ENCODE measurements at regions not wholly inside any gene's neighbourhood (a gene's known extent, or its start where the extent isn't known, plus 50 kb on each side); places are given as distances from the start of the nearest gene placed in this dataset.

DNA sequence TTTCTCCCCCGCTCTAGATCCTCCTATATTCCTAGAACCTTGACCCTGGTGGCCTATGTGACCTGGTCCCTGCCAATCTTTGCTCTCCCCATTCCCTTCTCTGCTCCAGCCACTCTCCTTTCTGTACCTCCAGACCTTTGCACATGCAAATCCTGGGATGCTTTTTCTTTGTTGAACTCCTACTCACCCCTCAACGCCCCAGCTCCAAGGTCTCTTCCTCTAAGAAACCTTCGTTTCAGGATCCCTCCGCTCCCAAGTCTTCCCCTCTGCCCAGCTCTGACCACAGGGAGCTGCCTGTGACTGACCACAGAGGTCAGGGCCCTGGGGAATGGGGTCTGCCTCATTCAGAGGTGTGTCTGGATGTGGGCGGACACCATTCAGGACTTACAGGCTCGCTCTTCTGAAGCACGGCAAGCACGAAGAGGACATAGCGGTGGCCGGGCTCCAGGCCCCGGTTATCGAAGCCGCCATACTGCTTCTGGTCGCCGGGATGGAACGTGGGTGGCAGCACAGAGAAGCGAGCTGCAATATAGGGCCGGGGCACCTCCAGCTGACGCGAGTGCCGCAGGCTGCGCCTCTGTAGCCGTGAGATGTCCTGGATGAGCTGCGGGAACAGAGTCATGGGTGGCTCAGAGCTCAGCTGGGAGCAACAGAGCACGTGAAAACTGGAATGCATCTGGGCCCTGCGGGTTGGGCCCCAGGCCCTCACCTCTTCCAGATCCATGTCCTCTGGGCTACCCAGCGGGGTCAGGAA lies 120.9 kb downstream of the PTPRS start:
- H3K4me2 ChIP-seq, result no peak overlapping the region
- TF ChIP-seq FOSL2 (IDR thresholded peaks at IDR 0.05), result no peak
- TF ChIP-seq FOSL2 (CRISPR knock-in tag; IDR thresholded peaks at IDR 0.05), result no peak
- no peak for TF ChIP-seq CHD2 (IDR thresholded peaks at IDR 0.05; ENCODE audit: low read length, partially characterized antibody)
- TF ChIP-seq, protein P1, sequence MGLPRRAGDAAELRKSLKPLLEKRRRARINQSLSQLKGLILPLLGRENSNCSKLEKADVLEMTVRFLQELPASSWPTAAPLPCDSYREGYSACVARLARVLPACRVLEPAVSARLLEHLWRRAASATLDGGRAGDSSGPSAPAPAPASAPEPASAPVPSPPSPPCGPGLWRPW (IDR thresholded peaks at IDR 0.05), result no peak
- TF ChIP-seq, protein P2, sequence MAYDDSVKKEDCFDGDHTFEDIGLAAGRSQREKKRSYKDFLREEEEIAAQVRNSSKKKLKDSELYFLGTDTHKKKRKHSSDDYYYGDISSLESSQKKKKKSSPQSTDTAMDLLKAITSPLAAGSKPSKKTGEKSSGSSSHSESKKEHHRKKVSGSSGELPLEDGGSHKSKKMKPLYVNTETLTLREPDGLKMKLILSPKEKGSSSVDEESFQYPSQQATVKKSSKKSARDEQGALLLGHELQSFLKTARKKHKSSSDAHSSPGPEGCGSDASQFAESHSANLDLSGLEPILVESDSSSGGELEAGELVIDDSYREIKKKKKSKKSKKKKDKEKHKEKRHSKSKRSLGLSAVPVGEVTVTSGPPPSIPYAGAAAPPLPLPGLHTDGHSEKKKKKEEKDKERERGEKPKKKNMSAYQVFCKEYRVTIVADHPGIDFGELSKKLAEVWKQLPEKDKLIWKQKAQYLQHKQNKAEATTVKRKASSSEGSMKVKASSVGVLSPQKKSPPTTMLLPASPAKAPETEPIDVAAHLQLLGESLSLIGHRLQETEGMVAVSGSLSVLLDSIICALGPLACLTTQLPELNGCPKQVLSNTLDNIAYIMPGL (CRISPR knock-in tag; IDR thresholded peaks at IDR 0.05; ENCODE audit: borderline replicate concordance), result no peak
- TF ChIP-seq RFX5 (IDR thresholded peaks at IDR 0.05), result no peak
- TF ChIP-seq FOXS1 (CRISPR knock-in tag; IDR thresholded peaks at IDR 0.05), result no peak
- TF ChIP-seq, protein P3, sequence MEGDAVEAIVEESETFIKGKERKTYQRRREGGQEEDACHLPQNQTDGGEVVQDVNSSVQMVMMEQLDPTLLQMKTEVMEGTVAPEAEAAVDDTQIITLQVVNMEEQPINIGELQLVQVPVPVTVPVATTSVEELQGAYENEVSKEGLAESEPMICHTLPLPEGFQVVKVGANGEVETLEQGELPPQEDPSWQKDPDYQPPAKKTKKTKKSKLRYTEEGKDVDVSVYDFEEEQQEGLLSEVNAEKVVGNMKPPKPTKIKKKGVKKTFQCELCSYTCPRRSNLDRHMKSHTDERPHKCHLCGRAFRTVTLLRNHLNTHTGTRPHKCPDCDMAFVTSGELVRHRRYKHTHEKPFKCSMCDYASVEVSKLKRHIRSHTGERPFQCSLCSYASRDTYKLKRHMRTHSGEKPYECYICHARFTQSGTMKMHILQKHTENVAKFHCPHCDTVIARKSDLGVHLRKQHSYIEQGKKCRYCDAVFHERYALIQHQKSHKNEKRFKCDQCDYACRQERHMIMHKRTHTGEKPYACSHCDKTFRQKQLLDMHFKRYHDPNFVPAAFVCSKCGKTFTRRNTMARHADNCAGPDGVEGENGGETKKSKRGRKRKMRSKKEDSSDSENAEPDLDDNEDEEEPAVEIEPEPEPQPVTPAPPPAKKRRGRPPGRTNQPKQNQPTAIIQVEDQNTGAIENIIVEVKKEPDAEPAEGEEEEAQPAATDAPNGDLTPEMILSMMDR (IDR thresholded peaks at IDR 0.05), result no peak
- no peak for TF ChIP-seq ZNF302 (CRISPR knock-in tag; IDR thresholded peaks at IDR 0.05)
- TF ChIP-seq MYC (IDR thresholded peaks at IDR 0.05; ENCODE audit: borderline replicate concordance, low read length), result no peak
- H3K4me3 ChIP-seq, result no peak overlapping the region
- no peak for DNase-seq (ENCODE audit: low read depth in 1 of 2, low spot score in 1 of 2)
- H3K9me3 ChIP-seq, result no peaks in the 10 kb centered on the region
- 98% methylated on average over 12 of the region's 27 CpGs for WGBS (ENCODE audit: missing lambda C conversion rate)
- FAIRE-seq, result no peak
- 0 out of 3 replicates have a peak, but pooled peaks cover 9% of the 10 kb centered on the region for H3K4me1 ChIP-seq
- ATAC-seq, result no peak
- no peak overlapping the region for H3K27ac ChIP-seq
- CTCF ChIA-PET, result interaction anchor here (1.6 kb wide), 1 partner anchor 171 kb away, joined by 4 read pairs; no protein-coding TSS in a partner anchor
- POLR2A ChIA-PET, result no interaction called here

DNA sequence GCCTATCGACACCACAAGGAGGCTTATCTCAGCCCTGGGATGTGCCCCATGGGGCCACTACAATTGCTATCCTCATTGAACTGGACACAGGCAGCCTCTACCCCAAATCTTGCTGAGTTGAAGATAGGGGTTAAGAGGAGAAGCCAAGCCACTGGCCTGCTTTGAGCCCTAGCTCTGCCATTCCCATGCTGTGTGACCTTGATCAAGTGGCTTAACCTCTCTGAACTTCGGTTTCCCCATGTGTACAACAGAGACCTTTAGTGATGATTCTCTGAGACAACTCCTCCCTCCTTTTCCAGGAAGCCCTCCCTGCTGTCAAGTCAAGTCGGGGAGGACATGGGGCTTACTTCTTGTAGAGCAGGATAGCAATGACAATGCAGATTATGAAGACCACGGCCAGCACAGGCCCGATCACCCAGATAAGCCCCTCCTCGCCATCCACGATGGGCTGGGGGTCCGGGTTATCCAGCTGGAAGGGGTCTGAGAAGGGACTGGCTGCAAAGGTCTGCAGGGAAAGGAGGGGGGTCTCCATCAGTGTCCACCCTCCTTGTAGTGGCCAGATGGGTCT lies 121.6 kb downstream of the PTPRS start:
- WGBS (ENCODE audit: missing lambda C conversion rate), result 78% methylated on average over 8 of the region's 8 CpGs
- no peak for FAIRE-seq
- Histone ChIP-seq H3K27ac (no peak overlapping the region), H3K9me3 (no peaks in the 10 kb centered on the region), H3K4me2 (no peak overlapping the region), H3K4me3 (no peak overlapping the region), H3K4me1 (0 out of 3 replicates have a peak, but pooled peaks cover 9% of the 10 kb centered on the region)
- ATAC-seq, result no peak
- CTCF ChIA-PET, result interaction anchor here (1.6 kb wide), 1 partner anchor 171 kb away, joined by 4 read pairs; no protein-coding TSS in a partner anchor
- no peak for DNase-seq (ENCODE audit: low read depth in 1 of 2, low spot score in 1 of 2)
- POLR2A ChIA-PET, result no interaction called here
- TF ChIP-seq ZFP36 (IDR thresholded peaks at IDR 0.05; ENCODE audit: borderline replicate concordance, partially characterized antibody) (peak; percentile 76), KDM1A (IDR thresholded peaks at IDR 0.05; ENCODE audit: low read depth) (peak; percentile 53; the same call in 1 of the 2 replicates), HOXB5 (CRISPR knock-in tag; IDR thresholded peaks at IDR 0.05) (no peak), EP300 (IDR thresholded peaks at IDR 0.05) (no peak), EHMT2 (IDR thresholded peaks at IDR 0.05; ENCODE audit: low read depth) (no peak)
- TF ChIP-seq, protein P2 (CRISPR knock-in tag; IDR thresholded peaks at IDR 0.05; ENCODE audit: borderline replicate concordance), result no peak

Data from A549 (cell line).